ENCODE measurements at regions not wholly inside any gene's neighbourhood (a gene's known extent, or its start where the extent isn't known, plus 50 kb on each side); places are given as distances from the start of the nearest gene placed in this dataset.

GRCh38 chr4:33296876-33297455 lies 2576.8 kb downstream of the PCDH7 start:
- Histone ChIP-seq H3K27me3 (replicated peaks; ENCODE audit: insufficient read depth) (no peaks in the 10 kb centered on the region), H3K4me1 (replicated peaks) (no peaks in the 10 kb centered on the region), H3K36me3 (no peaks in the 10 kb centered on the region), H3K27ac (no peak overlapping the region), H3K9me3 (no peaks in the 10 kb centered on the region), H3K4me3 (no peak overlapping the region)
- TF ChIP-seq POLR2A (IDR thresholded peaks at IDR 0.05) (no peak), POLR2AphosphoS5 (IDR thresholded peaks at IDR 0.05) (no peak), CTCF (IDR thresholded peaks at IDR 0.05) (no peak)
- intact Hi-C loops (cut with DNase I) = no loop called here
- 44% methylated on average over 3 of the region's 3 CpGs for WGBS
- no peak for DNase-seq (ENCODE audit: low spot score)

GRCh38 chr4:33302321-33302720 lies 2582.2 kb downstream of the PCDH7 start:
- intact Hi-C loops (cut with DNase I) = no loop called here
- Histone ChIP-seq H3K4me1 (replicated peaks) (no peaks in the 10 kb centered on the region), H3K27ac (no peak overlapping the region), H3K4me3 (no peak overlapping the region), H3K36me3 (no peaks in the 10 kb centered on the region), H3K27me3 (replicated peaks; ENCODE audit: insufficient read depth) (no peaks in the 10 kb centered on the region), H3K9me3 (no peaks in the 10 kb centered on the region)
- DNase-seq (ENCODE audit: low spot score) = no peak
- TF ChIP-seq POLR2A (IDR thresholded peaks at IDR 0.05) = no peak
- no peak for TF ChIP-seq POLR2AphosphoS5 (IDR thresholded peaks at IDR 0.05)
- no peak for TF ChIP-seq CTCF (IDR thresholded peaks at IDR 0.05)
- 34% methylated on average over 2 of the region's 2 CpGs for WGBS

- no peaks in the 10 kb centered on the region for H3K36me3 ChIP-seq
- H3K4me1 ChIP-seq (replicated peaks) = no peaks in the 10 kb centered on the region
- H3K27ac ChIP-seq = no peak overlapping the region
- no peaks in the 10 kb centered on the region for H3K27me3 ChIP-seq (replicated peaks; ENCODE audit: insufficient read depth)
- H3K9me3 ChIP-seq = no peaks in the 10 kb centered on the region
- 97% methylated on average over 2 of the region's 2 CpGs for WGBS
- intact Hi-C loops (cut with DNase I) = no loop called here
- TF ChIP-seq CTCF (IDR thresholded peaks at IDR 0.05) (no peak), POLR2AphosphoS5 (IDR thresholded peaks at IDR 0.05) (no peak), POLR2A (IDR thresholded peaks at IDR 0.05) (no peak)
- no peak for DNase-seq (ENCODE audit: low spot score)
- H3K4me3 ChIP-seq = no peak overlapping the region
These were observed 2586.0 kb downstream of the PCDH7 start for GRCh38 chr4:33306131-33306530.

- no peak overlapping the region for H3K27ac ChIP-seq
- 93% methylated on average over 2 of the region's 2 CpGs for WGBS
- no peak for DNase-seq (ENCODE audit: low spot score)
- H3K4me3 ChIP-seq = no peak overlapping the region
- no peaks in the 10 kb centered on the region for H3K36me3 ChIP-seq
- intact Hi-C loops (cut with DNase I) = no loop called here
- no peaks in the 10 kb centered on the region for H3K9me3 ChIP-seq
- no peak for TF ChIP-seq POLR2A (IDR thresholded peaks at IDR 0.05)
- no peak for TF ChIP-seq CTCF (IDR thresholded peaks at IDR 0.05)
- TF ChIP-seq POLR2AphosphoS5 (IDR thresholded peaks at IDR 0.05) = no peak
- H3K4me1 ChIP-seq (replicated peaks) = no peaks in the 10 kb centered on the region
- no peaks in the 10 kb centered on the region for H3K27me3 ChIP-seq (replicated peaks; ENCODE audit: insufficient read depth)
These were observed 2595.9 kb downstream of the PCDH7 start for GRCh38 chr4:33316033-33316432.

GRCh38 chr4:33316578-33316977 lies 2596.4 kb downstream of the PCDH7 start:
- H3K27ac ChIP-seq = no peak overlapping the region
- no peaks in the 10 kb centered on the region for H3K27me3 ChIP-seq (replicated peaks; ENCODE audit: insufficient read depth)
- 78% methylated on average over 3 of the region's 3 CpGs for WGBS
- DNase-seq (ENCODE audit: low spot score) = no peak
- no peaks in the 10 kb centered on the region for H3K36me3 ChIP-seq
- TF ChIP-seq POLR2AphosphoS5 (IDR thresholded peaks at IDR 0.05) (no peak), CTCF (IDR thresholded peaks at IDR 0.05) (no peak), POLR2A (IDR thresholded peaks at IDR 0.05) (no peak)
- H3K4me1 ChIP-seq (replicated peaks) = no peaks in the 10 kb centered on the region
- intact Hi-C loops (cut with DNase I) = no loop called here
- H3K9me3 ChIP-seq = no peaks in the 10 kb centered on the region
- H3K4me3 ChIP-seq = no peak overlapping the region
